Neural cell (in vitro differentiated cells): ENCODE measurements at regions not wholly inside any gene's neighbourhood (a gene's known extent, or its start where the extent isn't known, plus 50 kb on each side); places are given as distances from the start of the nearest gene placed in this dataset.

Experiments
- H2AFZ ChIP-seq: fragments of 200-600, 300-800 bp; sonication (generic), shearing (Covaris generic); 2 replicates; pipeline ENCODE4 v1.6.0; 2014; ENCODE audit warnings: low read depth, mild to moderate bottlenecking, antibody characterized with exemption, low read length, moderate library complexity
- H3F3A ChIP-seq: fragments of 200-600 bp; shearing (Covaris generic); 2 replicates; pipeline ENCODE4 v1.6.1; 2016; ENCODE audit warnings: mild to moderate bottlenecking, moderate library complexity, mixed read lengths, antibody characterized with exemption, low read length; ENCODE audit not compliant: insufficient read depth, poor library complexity, severe bottlenecking
- H3K27ac ChIP-seq: fragments of 200-600, 300-800 bp; sonication (generic), shearing (Covaris generic); 2 replicates; pipeline ENCODE4 v1.5.1; 2014; ENCODE audit warnings: mild to moderate bottlenecking, low read length, moderate library complexity
- H3K27me3 ChIP-seq: fragments of 300-800, 200-600 bp; sonication (generic), shearing (Covaris generic); 2 replicates; pipeline ENCODE4 v1.6.0; 2014; ENCODE audit warnings: mild to moderate bottlenecking, low read depth, low read length, moderate library complexity; ENCODE audit not compliant: insufficient read depth
- H3K36me3 ChIP-seq: fragments of 300-800, 200-600 bp; sonication (generic), shearing (Covaris generic); 2 replicates; pipeline ENCODE4 v1.5.1; 2014; ENCODE audit warnings: mild to moderate bottlenecking, antibody characterized with exemption, low read length, moderate library complexity; ENCODE audit not compliant: insufficient read depth
- H3K4me2 ChIP-seq: fragments of 300-800, 200-600 bp; sonication (generic), shearing (Covaris generic); 2 replicates; pipeline ENCODE4 v1.6.0; 2014; ENCODE audit warnings: mild to moderate bottlenecking, low read length
- H3K4me3 ChIP-seq: fragments of 300-800, 200-600 bp; sonication (generic), shearing (Covaris generic); 2 replicates; pipeline ENCODE4 v1.5.1; 2014; ENCODE audit warnings: mild to moderate bottlenecking, low read length, moderate library complexity
- H3K79me2 ChIP-seq: fragments of 200-600 bp; shearing (Covaris generic); replicated peaks from 2 replicates; pipeline ENCODE4 v1.6.0; 2014; ENCODE audit warnings: mild to moderate bottlenecking, low read length, moderate library complexity; ENCODE audit not compliant: insufficient read depth
- H3K9ac ChIP-seq: fragments of 300-800, 200-600 bp; sonication (generic), shearing (Covaris generic); 2 replicates; pipeline ENCODE4 v1.6.1; 2016; ENCODE audit warnings: mild to moderate bottlenecking, low read length, mixed read lengths
- H3K9me2 ChIP-seq: fragments of 200-600 bp; shearing (Covaris generic); 2 replicates; pipeline ENCODE4 v1.6.1; 2016; ENCODE audit warnings: mild to moderate bottlenecking, low read length, mixed read lengths; ENCODE audit not compliant: insufficient read depth
- H3K9me3 ChIP-seq: fragments of 200-600, 300-800 bp; sonication (generic), shearing (Covaris generic); 2 replicates; pipeline ENCODE4 v1.6.1; 2016; ENCODE audit warnings: mild to moderate bottlenecking, mixed run types, low read length, moderate library complexity, mixed read lengths
- H4K20me1 ChIP-seq: fragments of 200-600 bp; shearing (Covaris generic); 2 replicates; pipeline ENCODE4 v1.6.1; 2016; ENCODE audit warnings: mild to moderate bottlenecking, mixed run types; ENCODE audit not compliant: insufficient read depth
- CTCF ChIP-seq: fragments of 450-650 bp; IDR thresholded peaks from 2 replicates; pipeline ENCODE4 v1.5.1; 2014; ENCODE audit warnings: antibody characterized with exemption, mild to moderate bottlenecking, moderate library complexity; ENCODE audit not compliant: poor library complexity, severe bottlenecking
- EP300 ChIP-seq: fragments of 450-650 bp; conservative IDR thresholded peaks from 2 replicates; pipeline ENCODE4 v1.6.1; 2014; ENCODE audit warnings: antibody characterized with exemption, mild to moderate bottlenecking, moderate library complexity; ENCODE audit not compliant: poor library complexity, severe bottlenecking
- EZH2 ChIP-seq: fragments of 200-600, 300-800 bp; shearing (Covaris generic), sonication (generic); IDR thresholded peaks from 2 replicates; pipeline ENCODE4 v1.6.1; 2014; ENCODE audit warnings: antibody characterized with exemption, low read length, borderline replicate concordance, mild to moderate bottlenecking; ENCODE audit not compliant: insufficient read depth, poor library complexity, severe bottlenecking
- MXI1 ChIP-seq: fragments of 450-650 bp; conservative IDR thresholded peaks from 2 replicates; pipeline ENCODE4 v1.6.1; 2014; ENCODE audit warnings: antibody characterized with exemption, mild to moderate bottlenecking; ENCODE audit not compliant: poor library complexity, severe bottlenecking
- POLR2AphosphoS5 ChIP-seq: IDR thresholded peaks from 2 replicates; pipeline ENCODE4 v1.6.1; 2012
- RAD21 ChIP-seq: fragments of 450-650 bp; conservative IDR thresholded peaks from 2 replicates; pipeline ENCODE4 v1.6.1; 2014; ENCODE audit warnings: antibody characterized with exemption, mild to moderate bottlenecking, moderate library complexity
- REST ChIP-seq: IDR thresholded peaks from 2 replicates; pipeline ENCODE4 v1.6.1; 2012; ENCODE audit warnings: borderline replicate concordance
- SMC3 ChIP-seq: fragments of 450-650 bp; conservative IDR thresholded peaks from 2 replicates; pipeline ENCODE4 v1.6.1; 2014; ENCODE audit warnings: antibody characterized with exemption, mild to moderate bottlenecking, moderate library complexity; ENCODE audit not compliant: poor library complexity
- TAF1 ChIP-seq: IDR thresholded peaks from 2 replicates; pipeline ENCODE4 v1.6.1; 2012; ENCODE audit warnings: low read depth

DNA sequence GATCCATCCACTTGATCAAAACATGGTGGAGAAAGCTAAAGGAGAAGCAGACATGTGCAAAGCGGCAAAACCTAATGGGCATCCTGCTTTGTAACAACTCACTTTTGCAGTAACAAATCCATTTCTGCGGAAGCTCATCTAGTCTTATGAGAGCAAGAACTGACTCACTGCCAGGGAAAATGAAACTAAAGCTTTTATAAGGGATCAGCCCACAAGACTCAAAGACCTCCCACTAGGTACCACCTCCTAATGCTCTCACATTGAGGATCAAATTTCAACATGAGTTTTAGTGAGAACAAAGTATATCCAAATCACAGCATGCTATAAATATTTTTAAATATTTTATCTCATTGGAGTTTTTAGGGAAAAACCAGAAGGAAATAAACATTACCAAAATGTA is 120.1 kb upstream of the GNAI1 start:
- no peak for TF ChIP-seq CTCF
- TF ChIP-seq MXI1 = no peak
- no peak for TF ChIP-seq RAD21
- TF ChIP-seq EP300 = no peak
- no peak for TF ChIP-seq SMC3
- no peak for TF ChIP-seq EZH2
- TF ChIP-seq TAF1 = no peak
- no peak for TF ChIP-seq POLR2AphosphoS5
- no peak overlapping the region for H3K27ac ChIP-seq
- no peaks in the 10 kb centered on the region for H3K9me2 ChIP-seq
- H2AFZ ChIP-seq = no peak overlapping the region
- H3K27me3 ChIP-seq = no peaks in the 10 kb centered on the region
- no peaks in the 10 kb centered on the region for H3K79me2 ChIP-seq
- H3K9me3 ChIP-seq = no peaks in the 10 kb centered on the region
- H3K36me3 ChIP-seq = no peaks in the 10 kb centered on the region
- no peak overlapping the region for H3K9ac ChIP-seq
- no peak overlapping the region for H3K4me3 ChIP-seq
- no peaks in the 10 kb centered on the region for H4K20me1 ChIP-seq
- H3F3A ChIP-seq = no peaks in the 10 kb centered on the region
- H3K4me2 ChIP-seq = no peak overlapping the region

- TF ChIP-seq SMC3 (no peak), POLR2AphosphoS5 (peak; percentile 45)
- no peaks in the 10 kb centered on the region for H3K79me2 ChIP-seq
Measured at GRCh38 chr7:80008039-80008438, 126.6 kb upstream of the GNAI1 start.

GRCh38 chr7:80002865-80003264 is 131.8 kb upstream of the GNAI1 start:
- no peak overlapping the region for H2AFZ ChIP-seq
- no peaks in the 10 kb centered on the region for H3K9me2 ChIP-seq
- H3K36me3 ChIP-seq = no peaks in the 10 kb centered on the region
- no peaks in the 10 kb centered on the region for H3K9me3 ChIP-seq
- TF ChIP-seq CTCF = no peak
- no peak for TF ChIP-seq RAD21
- no peak for TF ChIP-seq MXI1
- TF ChIP-seq TAF1 = no peak
- TF ChIP-seq POLR2AphosphoS5 = no peak
- no peak for TF ChIP-seq EZH2
- TF ChIP-seq REST = no peak
- no peak for TF ChIP-seq SMC3
- TF ChIP-seq EP300 = no peak
- no peaks in the 10 kb centered on the region for H3F3A ChIP-seq
- no peak overlapping the region for H3K4me2 ChIP-seq
- H3K27ac ChIP-seq = no peak overlapping the region
- H3K79me2 ChIP-seq = no peaks in the 10 kb centered on the region
- no peak overlapping the region for H3K4me3 ChIP-seq
- H3K27me3 ChIP-seq = no peaks in the 10 kb centered on the region
- H3K9ac ChIP-seq = no peak overlapping the region
- no peaks in the 10 kb centered on the region for H4K20me1 ChIP-seq

More at GRCh38 chr7:80008039-80008438, 126.6 kb upstream of the GNAI1 start:
- no peaks in the 10 kb centered on the region for H3K27me3 ChIP-seq
- H3K9ac ChIP-seq = no peak overlapping the region
- H3K27ac ChIP-seq = no peak overlapping the region
- H3F3A ChIP-seq = no peaks in the 10 kb centered on the region
- no peaks in the 10 kb centered on the region for H3K36me3 ChIP-seq
- no peaks in the 10 kb centered on the region for H4K20me1 ChIP-seq
- no peak overlapping the region for H3K4me2 ChIP-seq
- H3K9me3 ChIP-seq = no peaks in the 10 kb centered on the region
- no peaks in the 10 kb centered on the region for H3K9me2 ChIP-seq
- no peak overlapping the region for H2AFZ ChIP-seq
- no peak overlapping the region for H3K4me3 ChIP-seq
